ENCODE measurements at regions not wholly inside any gene's neighbourhood (a gene's known extent, or its start where the extent isn't known, plus 50 kb on each side); places are given as distances from the start of the nearest gene placed in this dataset.

- TF ChIP-seq ATF3 (IDR thresholded peaks at IDR 0.05) (no peak), ATF3 (CRISPR knock-in tag; conservative IDR thresholded peaks at IDR 0.05) (no peak), MEF2D (tag; conservative IDR thresholded peaks at IDR 0.05; ENCODE audit: low read depth) (no peak), CEBPZ (IDR thresholded peaks at IDR 0.05; ENCODE audit: borderline replicate concordance, low read depth, low read length) (no peak), ZNF263 (CRISPR knock-in tag; IDR thresholded peaks at IDR 0.05; ENCODE audit: borderline replicate concordance) (no peak), HNRNPH1 (optimal IDR thresholded peaks at IDR 0.05; ENCODE audit: low read depth, low read length) (no peak), POLR2A (conservative IDR thresholded peaks at IDR 0.05) (no peak), POLR2AphosphoS5 (IDR thresholded peaks at IDR 0.05; ENCODE audit: control insufficient read depth, insufficient read depth, low read depth, low read length) (no peak), ZNF77 (CRISPR knock-in tag; IDR thresholded peaks at IDR 0.05) (no peak), MAX (CRISPR knock-in tag; IDR thresholded peaks at IDR 0.05) (no peak), PHB2 (IDR thresholded peaks at IDR 0.05; ENCODE audit: low read depth) (no peak), JUNB (CRISPR knock-in tag; conservative IDR thresholded peaks at IDR 0.05) (no peak), TCF7 (IDR thresholded peaks at IDR 0.05; ENCODE audit: borderline replicate concordance) (no peak), ZNF644 (tag; IDR thresholded peaks at IDR 0.05; ENCODE audit: low read depth) (no peak)
- TF ChIP-seq, protein P1, sequence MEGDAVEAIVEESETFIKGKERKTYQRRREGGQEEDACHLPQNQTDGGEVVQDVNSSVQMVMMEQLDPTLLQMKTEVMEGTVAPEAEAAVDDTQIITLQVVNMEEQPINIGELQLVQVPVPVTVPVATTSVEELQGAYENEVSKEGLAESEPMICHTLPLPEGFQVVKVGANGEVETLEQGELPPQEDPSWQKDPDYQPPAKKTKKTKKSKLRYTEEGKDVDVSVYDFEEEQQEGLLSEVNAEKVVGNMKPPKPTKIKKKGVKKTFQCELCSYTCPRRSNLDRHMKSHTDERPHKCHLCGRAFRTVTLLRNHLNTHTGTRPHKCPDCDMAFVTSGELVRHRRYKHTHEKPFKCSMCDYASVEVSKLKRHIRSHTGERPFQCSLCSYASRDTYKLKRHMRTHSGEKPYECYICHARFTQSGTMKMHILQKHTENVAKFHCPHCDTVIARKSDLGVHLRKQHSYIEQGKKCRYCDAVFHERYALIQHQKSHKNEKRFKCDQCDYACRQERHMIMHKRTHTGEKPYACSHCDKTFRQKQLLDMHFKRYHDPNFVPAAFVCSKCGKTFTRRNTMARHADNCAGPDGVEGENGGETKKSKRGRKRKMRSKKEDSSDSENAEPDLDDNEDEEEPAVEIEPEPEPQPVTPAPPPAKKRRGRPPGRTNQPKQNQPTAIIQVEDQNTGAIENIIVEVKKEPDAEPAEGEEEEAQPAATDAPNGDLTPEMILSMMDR (IDR thresholded peaks at IDR 0.05 in 2 of 3, conservative IDR thresholded peaks at IDR 0.05 in 1 of 3; ENCODE audit: insufficient read depth in 2 of 3, low read depth in 1 of 3, low read length in 3 of 3), result no peak
Measured at GRCh38 chr1:58000821-58001220, 545.7 kb downstream of the OMA1 start.

Measured in K562 (cell line).